NCI-H1436 (cell line): ENCODE measurements at regions not wholly inside any gene's neighbourhood (a gene's known extent, or its start where the extent isn't known, plus 50 kb on each side); places are given as distances from the start of the nearest gene placed in this dataset.

Experiments
- DNase-seq: peaks from one replicate; lab custom pipeline; 2025; lab: John Stamatoyannopoulos, UW

DNA sequence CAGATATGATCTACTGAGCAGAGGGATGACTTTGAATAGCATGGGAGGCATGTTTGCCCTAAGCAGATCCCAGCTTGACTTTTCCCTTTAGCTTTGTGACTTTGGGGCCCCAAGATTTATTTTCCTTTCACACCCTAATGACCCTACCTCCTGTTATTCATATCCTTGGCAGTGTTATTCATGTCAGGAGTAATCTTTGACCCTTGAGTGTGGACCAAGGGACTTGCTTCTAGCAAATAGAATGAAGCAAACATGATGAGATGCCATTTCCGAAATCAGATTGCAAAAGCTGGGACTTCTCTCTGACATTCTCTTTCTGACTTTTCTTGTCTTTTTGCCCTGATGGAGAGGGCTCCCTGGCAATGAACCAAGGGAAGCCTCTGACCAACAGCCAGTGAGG, 415.4 kb upstream of the PROK2 start:
- DNase-seq = no peak

DNA sequence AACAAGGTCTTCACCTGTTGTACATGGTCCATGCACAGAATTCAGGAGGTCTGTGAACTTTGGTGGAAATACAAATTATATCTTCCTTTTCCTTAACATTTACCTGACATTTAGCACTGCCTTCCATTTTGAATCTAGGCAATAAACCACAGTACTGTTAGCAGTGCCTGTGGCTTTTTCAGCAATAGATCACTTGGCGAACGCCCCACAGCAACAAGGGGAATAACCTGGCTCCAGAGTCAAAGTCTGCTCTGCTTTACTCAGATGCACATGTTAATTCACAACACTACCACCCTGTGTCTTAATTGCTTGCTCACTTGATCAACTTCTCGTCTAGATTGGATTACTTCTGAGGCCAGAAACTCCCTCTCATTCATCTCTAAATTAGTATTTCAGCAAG, 414.6 kb upstream of the PROK2 start:
- no peak for DNase-seq

DNA sequence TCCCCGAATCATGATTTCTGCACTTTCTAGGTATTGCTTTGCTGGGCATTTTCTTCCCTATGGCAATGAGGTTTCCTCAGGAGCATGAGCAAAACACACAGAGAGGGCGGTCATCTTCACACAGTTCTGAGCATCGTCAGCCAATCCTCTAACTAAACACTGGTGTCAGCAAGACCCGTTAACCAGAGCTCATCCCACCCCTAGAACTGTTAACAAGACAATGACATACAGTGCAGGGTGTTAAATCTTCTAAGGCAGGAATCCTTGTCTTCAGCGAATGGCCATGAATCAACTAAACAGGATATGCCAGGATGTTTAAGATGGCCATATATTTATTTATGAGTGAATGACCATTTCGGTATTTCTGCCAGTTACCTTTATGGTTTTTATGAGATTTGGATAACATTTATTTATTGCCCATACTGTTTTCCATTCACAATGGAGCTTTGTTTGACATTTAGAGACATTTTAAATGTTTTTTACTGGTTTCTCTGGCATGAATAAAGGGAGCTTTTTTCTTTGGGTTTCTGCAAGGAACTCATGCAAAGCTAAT, 411.5 kb upstream of the PROK2 start:
- no peak for DNase-seq

DNA sequence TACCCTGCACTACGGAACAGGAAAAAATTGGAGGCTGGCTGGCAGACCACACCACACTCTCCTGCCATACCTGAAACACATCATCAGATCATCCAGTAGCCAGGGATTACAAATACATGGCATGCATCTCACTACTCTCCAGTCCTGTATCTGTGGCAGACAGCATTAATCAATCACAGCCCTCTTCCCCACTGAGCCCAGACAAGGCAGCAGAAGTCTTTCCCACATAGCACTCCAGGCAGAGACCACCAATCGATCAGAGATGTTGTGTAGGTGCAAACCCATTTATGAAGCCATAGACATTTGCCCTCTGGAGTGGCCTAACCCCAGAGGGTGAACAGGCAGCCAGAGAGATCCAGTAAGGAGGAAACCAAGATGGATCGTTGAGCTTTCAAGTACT, 410.9 kb upstream of the PROK2 start:
- no peak for DNase-seq

DNA sequence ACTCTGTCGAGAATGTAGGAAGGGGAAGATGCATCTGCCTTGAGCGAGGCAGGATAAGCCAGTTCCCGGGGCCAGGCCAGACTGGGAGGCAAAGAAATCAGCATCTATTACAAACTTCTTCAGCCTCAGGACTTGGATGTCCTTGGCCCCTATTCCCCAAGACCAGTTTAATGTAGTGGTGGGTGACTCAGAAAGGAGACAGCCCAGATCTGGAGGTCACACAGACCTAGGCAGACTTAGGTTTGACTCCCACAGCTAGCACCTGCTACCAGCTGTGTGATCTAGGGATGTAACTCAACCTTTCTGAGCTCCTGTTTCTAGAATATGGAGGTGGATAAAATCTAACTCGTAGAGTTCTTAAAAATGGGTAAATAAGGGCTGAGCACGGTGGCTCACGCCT, 409.5 kb upstream of the PROK2 start:
- DNase-seq = no peak

DNA sequence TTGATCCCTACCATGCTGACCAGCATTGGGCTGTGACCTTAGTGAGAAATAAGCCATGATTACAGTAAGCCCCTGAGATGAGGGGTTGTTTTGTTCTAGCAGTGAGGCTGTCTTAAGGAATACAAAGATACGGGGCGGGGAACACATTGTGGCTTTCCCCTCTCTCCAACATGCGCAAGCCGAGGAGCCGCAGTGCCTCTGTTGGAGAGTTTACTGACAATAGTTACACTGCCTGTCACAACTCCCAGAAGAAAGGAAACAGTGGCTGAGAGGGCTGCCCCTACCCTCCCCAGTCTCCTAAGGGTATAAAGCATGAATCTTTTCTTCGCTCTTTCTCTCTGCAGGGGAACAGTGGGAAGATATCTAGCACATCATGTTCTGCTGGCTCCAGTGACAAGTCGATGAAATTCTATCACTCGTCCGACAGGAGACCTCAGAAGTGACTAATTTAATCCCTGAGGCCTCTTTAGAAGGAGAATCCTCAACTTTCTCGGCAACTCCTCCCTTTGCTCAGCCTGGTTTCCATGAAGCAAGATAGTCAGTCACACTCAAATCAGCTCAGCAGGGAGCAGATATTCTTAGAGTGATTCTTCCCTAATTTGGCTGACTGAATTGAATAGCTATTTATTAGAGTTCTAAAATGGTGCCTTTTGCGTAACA, 409.0 kb upstream of the PROK2 start:
- no peak for DNase-seq

DNA sequence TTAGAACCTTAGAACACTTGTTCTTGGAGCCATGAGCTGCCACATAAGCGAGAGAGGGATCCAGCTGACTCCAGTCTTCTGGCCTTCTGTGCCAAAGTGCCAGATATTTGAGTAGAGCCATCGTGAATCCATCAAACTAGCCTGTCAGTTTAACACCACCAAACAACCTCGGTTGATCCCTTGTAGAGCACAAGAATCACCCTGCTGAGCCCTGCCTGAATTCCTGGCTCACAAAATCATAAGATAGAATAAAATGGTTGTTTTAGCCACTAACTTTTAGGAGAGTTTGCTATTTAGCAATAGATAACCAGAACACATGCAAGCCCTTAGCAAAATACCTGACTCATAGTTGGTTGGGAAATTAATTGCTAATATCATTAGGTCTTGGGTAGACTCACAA, 407.6 kb upstream of the PROK2 start:
- no peak for DNase-seq

DNA sequence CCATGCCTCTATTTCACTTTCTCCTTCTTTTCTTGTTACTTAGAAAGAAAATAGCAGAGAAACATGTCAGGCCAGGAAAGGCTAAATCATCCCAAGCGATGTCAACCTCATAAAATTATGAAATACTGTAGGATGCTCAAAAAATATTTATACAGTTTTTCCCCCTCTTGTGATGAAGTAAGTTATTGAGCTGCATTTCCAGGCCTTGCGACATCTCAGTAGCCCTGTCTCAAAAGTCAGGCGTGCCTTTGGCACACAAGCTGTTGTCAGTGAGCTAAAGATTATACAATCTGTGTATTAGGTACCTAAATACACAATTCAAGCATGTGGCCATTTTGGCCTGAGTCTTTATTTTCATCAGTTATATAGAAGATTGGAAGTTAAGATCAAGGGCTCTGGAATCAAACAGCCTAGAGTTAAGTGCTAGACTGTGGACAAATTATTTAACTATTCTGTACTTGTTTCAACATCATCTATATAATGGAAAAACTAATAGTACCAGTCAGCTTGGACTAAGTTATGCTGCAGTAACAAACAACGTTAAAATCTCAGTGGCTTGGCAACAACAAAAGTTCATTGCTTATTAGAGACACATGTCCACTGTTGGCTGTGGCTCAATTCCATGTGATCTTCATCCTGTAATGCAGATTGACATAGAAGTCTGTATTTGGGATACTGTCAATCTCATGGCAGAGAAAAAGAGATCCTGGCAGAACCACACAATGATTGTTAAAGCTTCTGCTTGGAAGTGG, 406.4 kb upstream of the PROK2 start:
- DNase-seq = no peak

DNA sequence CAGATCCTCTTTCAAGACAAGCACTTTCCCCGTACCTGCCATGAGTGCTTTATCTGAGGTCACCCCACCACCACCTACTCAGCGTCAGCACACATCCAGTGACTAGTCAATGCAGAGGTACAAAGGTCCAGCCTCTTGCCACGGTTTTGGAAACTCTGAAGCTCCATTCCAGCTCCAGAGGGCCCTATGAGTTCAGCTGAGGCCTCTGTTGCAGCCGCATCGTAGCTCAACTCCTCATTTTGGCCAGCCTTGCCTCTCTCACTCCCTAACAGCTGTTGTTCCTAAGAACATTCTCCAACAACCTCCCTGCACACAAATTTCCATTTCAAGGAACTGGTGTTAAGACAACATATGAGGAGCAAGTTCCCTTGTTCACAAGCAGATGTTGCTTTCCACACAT, 405.1 kb upstream of the PROK2 start:
- DNase-seq = no peak

DNA sequence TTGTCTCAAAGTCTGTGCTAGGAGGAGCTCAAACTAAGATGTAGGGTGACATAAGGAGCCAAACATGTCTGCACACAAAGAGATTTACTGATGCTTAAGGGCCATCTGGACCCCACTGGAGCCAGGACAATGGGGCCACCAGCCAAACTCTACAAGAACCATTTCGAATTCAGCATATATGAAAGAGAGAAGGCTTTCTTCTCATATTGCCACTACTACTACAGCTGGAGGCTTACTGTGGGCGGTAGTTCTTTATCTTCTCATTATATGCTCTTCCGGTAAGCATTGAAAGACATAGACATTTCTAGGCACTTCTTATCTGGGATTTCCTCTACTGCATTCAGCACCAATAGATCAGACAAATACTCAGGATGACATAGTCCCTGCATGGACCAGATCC, 404.4 kb upstream of the PROK2 start:
- no peak for DNase-seq

DNA sequence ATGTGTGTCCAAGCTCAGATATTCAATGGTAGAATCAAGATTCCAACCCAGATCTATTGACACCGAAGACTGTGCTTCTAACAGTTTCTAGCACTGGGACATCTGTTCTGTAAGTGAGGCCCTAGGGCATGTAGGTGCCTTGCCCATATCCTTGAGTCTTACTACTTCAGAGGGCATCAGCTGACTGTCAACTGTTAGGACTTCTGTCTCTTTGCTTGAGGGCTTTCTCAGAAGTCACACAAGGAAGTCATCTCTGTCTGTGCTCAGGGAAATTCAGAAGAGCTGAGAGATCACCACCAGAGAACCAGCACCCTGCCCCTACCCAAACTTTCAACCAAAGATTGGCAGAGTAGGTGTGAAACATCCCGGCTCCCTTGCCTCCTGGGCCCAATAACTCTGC, 403.6 kb upstream of the PROK2 start:
- DNase-seq = no peak

DNA sequence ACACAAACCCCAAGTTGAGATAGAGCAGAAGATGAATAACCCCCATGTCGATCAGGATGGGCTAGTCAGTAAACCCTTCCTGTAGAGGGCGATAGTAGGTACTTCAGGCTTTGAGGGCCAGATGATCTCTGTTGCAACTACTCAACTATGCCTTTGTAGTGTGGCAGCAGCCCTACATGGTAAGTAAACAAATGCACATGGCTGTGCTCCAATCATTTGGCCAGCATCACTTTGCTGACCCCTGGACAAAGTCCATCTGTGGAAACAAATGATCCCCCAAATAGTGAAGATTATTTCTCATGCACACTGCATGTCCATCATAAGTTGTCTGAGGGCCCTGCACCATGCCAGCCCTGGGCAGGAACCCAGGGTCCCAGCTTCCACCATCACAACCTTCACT, 402.2 kb upstream of the PROK2 start:
- DNase-seq = no peak

DNA sequence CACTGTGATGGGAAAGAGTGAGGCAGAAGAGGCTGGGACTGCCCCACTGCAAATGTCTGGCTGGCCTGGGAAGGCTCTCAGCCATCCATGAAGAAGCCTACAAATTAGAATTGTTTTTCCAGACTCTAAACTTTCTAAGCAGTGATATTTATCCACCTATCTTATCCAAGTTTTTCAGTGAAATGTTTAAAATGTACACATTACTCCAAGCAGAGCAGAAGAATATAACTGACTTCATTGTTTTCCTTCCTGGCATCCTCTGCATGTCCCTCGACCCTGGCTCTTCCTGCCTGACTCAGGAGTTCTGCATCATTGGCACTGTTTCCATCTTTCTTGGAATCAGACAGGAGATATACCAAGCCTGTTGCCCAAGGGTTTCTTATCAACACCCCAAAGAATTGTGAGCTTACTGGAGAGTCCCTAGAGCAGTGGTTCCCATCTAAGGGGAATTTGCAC, 401.5 kb upstream of the PROK2 start:
- no peak for DNase-seq

DNA sequence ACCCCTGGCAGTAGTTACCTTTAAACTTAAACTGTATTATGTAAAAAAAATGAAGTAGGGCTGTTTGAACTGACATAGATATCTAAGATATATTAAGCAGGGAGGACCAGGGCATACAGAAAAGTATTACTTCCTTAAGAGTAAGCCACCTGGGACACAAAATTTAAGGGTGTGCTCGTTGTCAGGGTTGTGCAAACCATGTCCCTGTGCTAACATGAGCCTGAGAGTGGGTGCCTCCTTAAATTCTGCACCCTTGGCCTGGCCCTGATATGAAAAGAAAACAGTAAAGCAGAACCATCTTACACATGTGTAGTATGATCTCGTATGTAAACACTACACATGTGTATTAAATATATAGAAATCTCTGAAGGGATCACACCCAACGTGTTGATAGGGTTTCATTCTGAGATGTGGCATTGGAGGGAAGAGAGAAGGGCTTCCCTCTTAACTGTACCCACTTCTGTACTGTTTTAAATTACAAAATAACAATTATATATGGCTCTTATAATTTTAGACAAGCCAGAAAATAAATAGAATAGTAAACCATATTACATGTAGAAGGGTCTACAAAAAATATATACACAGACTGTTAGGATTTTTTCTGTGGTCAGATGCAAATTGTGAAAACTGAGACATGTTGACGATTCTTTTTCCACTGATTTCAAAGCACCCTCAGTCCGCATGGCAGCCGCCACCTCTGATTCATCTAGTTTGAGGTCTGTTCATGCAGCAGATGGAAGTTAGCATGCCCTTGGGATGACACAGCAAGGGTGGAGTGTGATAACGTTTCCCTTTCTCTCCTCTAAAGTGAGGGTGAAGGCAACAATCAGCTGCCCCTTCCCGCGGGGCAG, 400.8 kb upstream of the PROK2 start:
- DNase-seq = no peak

DNA sequence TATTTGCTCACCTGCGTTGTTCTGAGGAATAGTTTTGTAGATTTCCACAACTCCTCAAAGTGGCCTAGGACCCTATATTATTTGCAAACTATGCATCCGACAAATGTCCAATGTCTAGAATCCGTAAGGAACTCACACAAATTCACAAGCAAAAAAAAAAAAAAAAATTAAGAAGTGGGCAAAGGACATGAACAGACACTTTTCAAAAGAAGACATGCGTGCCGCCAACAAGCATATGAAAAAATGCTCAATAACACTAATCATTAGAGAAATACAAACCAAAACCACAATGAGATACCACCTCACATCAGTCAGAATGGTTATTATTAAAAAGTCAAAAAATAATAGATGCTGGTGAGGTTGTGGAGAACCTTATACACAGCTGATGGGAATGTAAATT, 398.5 kb upstream of the PROK2 start:
- DNase-seq = no peak

DNA sequence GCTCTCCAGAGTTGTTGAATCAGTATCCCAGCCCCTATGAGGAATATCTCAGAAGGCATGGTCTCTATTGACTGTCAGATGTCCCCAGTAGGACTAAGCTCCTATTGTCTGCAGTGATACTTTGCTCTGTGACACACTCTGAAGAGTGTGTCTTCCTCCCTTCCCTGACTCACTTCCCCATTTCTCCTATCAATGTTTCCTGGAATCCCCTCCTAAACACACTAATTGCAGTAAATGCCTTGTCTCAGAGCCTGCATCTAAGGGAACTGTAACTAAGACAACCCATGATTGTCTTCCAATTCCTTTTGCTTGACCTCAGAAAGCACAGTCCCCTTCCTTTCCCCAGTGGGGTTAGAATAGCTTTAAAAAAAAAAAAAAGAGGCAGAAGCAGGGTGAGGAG, 397.3 kb upstream of the PROK2 start:
- DNase-seq = no peak

DNA sequence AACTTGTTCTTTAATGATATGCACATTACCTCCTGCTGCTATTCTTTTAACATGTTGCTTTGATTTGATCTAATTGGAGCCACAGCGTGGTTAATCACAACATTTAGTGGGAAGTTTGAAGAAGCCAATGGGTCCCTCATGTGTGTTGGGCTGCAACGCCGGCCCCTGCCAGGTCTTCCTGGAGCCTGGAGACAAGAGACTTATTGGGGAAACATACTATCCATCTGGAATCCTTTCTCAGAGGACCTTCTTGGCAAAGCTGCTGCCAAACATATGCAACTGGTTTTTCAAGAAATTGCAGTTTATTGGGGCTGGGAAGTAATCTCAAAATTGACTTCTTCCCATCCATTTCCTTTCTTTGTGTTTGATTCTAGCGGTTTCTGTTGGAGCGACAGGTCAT, 396.3 kb upstream of the PROK2 start:
- no peak for DNase-seq

DNA sequence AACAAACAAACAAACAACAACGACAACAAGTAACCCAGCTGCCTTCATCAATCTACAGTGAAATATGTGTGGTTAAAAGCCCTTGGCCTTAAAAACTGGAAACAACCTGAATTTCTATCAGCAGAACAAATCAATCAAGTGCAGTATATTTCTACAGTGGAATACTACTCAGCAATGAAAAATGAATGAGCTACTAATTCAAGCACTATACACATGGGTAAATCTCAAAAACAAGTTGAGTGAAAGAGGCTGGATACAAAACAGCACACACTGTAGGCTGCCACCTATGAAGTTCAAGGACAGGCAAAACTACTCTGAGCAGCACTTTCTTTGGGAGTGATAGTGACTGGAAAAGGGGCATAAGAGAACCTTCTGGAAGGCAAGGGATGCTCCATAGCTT, 395.5 kb upstream of the PROK2 start:
- DNase-seq = no peak

DNA sequence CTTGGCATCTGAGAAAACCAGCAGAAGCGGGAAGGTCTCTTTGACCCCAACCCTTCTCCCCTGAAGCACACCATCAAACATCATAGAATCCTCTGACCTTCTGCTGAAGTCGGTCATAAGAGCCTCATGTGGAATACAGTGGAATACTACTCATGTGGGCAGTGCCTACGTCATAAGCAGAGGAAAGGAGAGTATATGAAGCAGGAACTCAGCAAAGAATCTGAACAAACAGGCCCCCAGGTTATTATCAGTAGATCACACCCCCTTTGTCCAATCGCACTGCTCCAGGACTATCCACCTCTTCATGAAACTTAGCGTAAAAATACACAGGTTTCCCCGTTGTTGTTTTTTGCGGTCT, 394.1 kb upstream of the PROK2 start:
- no peak for DNase-seq

DNA sequence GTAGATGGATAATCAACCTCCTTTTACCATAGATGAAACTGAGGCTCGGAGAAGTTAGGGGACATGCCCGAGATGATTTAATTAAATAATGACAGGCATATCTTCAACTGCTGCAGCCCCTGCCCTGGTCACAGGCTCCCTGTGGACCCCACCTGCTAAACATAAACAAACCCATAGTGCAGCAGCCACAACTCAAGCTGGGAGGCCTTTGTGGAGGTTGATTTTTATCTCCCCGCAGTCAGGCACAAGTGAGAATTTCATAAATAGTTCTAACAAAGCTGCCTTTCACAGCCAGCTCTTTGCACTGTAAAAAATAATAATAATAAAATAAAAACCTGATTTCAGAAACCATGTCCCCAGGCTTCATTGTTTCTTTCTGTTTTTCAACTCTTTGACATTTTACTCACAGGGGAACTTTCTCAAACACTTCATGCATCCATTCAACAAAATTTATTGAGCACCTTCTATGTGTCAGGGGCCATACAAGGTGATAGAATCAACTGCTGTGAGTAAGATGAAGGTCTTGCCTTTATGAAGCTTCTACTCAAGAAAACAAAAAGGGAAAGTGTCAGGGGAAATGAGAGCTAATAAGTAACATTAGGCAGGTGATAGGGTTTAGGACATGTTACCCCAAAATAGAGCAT, 393.6 kb upstream of the PROK2 start:
- no peak for DNase-seq

DNA sequence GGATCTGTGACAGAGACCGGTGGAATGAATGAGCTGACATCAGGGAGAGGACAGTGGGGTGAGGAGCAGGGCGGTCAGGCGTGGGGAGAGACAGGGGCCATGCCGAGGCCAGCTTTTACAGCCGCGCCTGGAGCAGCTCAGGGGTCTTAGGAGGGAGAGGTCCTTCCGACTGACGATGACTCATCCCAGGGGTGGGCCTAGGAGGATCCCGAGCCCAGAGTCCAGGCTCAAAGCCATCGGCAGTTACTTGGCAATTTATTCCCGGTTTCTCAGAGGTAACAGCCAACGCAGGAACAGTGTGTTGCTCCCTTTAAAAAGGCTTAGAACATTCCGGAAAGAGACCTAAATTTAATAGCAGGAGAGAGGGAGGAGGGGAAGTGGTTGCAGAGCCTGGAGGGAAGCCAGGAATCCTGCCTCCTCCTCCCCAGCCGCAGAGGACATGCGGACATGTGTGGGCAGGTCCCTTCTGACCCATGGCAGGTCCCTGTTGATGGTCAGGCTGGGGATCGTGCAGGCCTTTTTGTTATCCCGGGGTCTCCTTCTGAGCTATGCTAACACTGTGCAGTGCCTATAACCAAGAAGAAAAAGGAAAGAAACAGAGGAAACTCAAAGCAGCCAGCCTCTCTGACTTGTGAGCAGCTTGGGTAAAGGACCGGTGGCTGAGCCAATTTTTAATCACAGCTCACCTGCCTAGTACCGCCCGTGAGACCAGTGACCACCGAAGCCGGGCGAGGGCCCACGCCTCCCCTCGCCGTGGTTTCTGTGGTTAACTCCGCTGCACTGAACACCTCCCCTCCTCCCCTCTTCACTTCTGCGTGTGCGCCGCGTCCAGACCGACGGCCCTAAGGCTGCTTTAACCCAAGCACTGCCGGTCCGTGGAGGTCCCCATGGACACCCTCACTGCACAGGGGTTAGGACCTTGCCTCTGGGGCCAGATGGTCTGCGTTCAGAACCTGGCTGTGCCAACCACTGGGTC, 392.4 kb upstream of the PROK2 start:
- DNase-seq = no peak
